BE2C (cell line): ENCODE measurements at regions not wholly inside any gene's neighbourhood (a gene's known extent, or its start where the extent isn't known, plus 50 kb on each side); places are given as distances from the start of the nearest gene placed in this dataset.

Experiments used
- DNase-seq: peaks from one replicate; pipeline ENCODE4 v3.0.0-alpha.2; 2020
- H3K27me3 ChIP-seq: fragments of 250-450 bp; sonication (Bioruptor Pico); 2 replicates; pipeline ENCODE4 v1.5.1; 2020; ENCODE audit warnings: mild to moderate bottlenecking
- H3K36me3 ChIP-seq: fragments of 250-450 bp; sonication (Bioruptor Pico); 2 replicates; pipeline ENCODE4 v1.5.1; 2020; ENCODE audit warnings: mild to moderate bottlenecking
- H3K4me1 ChIP-seq: fragments of 250-450 bp; sonication (Bioruptor Pico); 2 replicates; pipeline ENCODE4 v1.5.1; 2020
- H3K4me3 ChIP-seq: 2 replicates; pipeline ENCODE4 v1.5.1; 2011; ENCODE audit warnings: low read depth, low read length
- H3K9me3 ChIP-seq: fragments of 250-450 bp; sonication (Bioruptor Pico); 2 replicates; pipeline ENCODE4 v1.5.1; 2020
- TF ChIP-seq, protein P1 (sequence below): IDR thresholded peaks from 2 replicates; pipeline ENCODE4 v1.5.1; 2012; ENCODE audit warnings: mild to moderate bottlenecking, low read depth, low read length

DNA sequence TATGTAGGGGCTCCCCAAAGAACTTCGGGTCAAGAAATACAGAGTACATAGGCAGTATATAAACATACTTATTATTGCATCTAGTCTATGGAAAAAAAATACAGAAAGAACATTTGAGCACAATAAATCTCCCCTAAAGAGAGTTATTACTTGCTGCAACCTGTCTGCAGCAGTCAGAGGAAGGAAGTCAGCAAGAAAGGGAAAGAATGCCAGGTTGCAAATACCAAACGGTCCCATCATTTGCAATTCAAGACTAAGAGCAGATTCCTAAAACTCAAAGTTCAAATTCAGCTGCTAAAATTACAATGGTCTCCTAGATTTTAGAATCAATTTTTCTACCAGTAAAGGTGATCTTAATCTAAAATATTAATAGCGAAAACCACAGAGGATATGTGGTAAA lies 236.2 kb upstream of the NUDT6 start:
- Histone ChIP-seq H3K4me1 (no peaks in the 10 kb centered on the region), H3K4me3 (no peak overlapping the region), H3K9me3 (no peaks in the 10 kb centered on the region), H3K36me3 (no peaks in the 10 kb centered on the region), H3K27me3 (no peaks in the 10 kb centered on the region)
- TF ChIP-seq, protein P1, sequence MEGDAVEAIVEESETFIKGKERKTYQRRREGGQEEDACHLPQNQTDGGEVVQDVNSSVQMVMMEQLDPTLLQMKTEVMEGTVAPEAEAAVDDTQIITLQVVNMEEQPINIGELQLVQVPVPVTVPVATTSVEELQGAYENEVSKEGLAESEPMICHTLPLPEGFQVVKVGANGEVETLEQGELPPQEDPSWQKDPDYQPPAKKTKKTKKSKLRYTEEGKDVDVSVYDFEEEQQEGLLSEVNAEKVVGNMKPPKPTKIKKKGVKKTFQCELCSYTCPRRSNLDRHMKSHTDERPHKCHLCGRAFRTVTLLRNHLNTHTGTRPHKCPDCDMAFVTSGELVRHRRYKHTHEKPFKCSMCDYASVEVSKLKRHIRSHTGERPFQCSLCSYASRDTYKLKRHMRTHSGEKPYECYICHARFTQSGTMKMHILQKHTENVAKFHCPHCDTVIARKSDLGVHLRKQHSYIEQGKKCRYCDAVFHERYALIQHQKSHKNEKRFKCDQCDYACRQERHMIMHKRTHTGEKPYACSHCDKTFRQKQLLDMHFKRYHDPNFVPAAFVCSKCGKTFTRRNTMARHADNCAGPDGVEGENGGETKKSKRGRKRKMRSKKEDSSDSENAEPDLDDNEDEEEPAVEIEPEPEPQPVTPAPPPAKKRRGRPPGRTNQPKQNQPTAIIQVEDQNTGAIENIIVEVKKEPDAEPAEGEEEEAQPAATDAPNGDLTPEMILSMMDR = no peak
- DNase-seq = no peak

DNA sequence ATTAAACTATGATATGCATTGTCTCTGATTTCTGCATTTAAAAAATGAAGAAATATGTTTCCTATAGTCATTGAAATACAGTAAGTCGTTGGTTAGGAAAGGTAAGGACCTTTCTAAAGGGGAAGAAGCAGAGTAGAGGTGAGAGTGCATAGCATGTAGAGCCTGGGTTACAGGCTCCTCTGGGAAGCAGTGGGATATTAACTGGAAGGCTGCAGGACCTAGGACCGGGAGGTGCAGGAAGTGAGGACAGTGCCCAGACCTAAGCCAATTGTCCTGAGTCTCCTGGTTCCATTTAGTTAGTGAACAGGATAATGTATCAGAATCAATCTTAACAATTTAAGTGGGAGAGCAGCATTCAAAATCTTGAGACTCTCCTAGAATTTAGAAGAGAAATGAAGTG lies 237.1 kb upstream of the NUDT6 start:
- TF ChIP-seq, protein P1 = no peak

DNA sequence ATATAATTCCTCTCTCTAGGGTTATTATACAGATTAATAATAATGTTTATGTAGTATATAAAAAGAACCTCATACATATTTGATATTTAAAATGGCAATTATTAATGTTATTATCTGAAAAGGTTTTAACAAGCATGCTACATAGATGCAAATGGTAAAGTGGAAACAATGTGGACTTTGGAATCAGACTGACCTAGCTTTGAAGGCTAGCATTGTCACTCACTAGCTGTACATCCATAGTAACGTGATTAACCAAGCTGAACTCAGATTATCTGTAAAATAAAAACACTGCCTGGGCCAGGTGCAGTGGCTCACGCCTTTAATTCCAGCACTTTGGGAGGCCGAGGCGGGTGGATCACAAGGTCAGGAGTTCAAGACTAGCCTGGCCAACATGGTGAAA lies 233.7 kb upstream of the SPRY1 start:
- H3K4me1 ChIP-seq = no peaks in the 10 kb centered on the region
- no peaks in the 10 kb centered on the region for H3K36me3 ChIP-seq
- TF ChIP-seq, protein P1 = no peak
- H3K9me3 ChIP-seq = no peaks in the 10 kb centered on the region
- no peaks in the 10 kb centered on the region for H3K27me3 ChIP-seq
- H3K4me3 ChIP-seq = no peak overlapping the region
- no peak for DNase-seq

More for the DNA sequence above, 237.1 kb upstream of the NUDT6 start:
- no peaks in the 10 kb centered on the region for H3K27me3 ChIP-seq
- no peaks in the 10 kb centered on the region for H3K36me3 ChIP-seq
- no peak for DNase-seq
- no peaks in the 10 kb centered on the region for H3K9me3 ChIP-seq
- no peak overlapping the region for H3K4me3 ChIP-seq
- no peaks in the 10 kb centered on the region for H3K4me1 ChIP-seq

DNA sequence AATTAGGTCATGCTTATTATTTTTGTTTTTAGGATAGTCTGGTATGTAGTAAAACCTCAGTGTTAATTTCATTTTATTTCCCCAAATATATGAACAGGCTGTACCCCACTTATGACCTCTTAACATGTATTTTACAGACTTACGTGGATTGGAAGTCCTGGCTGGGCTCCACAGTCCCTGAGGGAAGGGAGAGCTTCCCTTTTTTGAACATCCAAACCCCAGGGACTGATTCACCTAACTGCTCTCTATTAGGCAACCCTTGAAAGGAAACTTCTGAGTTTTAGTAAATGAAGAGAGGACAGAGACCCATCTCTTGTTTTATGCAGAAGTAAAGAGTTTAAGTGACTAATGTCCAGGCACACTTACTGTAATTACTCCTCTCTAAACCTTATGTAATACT lies 233.1 kb upstream of the SPRY1 start:
- H3K9me3 ChIP-seq = no peaks in the 10 kb centered on the region
- TF ChIP-seq, protein P1 = no peak
- no peak overlapping the region for H3K4me3 ChIP-seq
- no peaks in the 10 kb centered on the region for H3K36me3 ChIP-seq
- no peaks in the 10 kb centered on the region for H3K4me1 ChIP-seq
- H3K27me3 ChIP-seq = no peaks in the 10 kb centered on the region
- no peak for DNase-seq

DNA sequence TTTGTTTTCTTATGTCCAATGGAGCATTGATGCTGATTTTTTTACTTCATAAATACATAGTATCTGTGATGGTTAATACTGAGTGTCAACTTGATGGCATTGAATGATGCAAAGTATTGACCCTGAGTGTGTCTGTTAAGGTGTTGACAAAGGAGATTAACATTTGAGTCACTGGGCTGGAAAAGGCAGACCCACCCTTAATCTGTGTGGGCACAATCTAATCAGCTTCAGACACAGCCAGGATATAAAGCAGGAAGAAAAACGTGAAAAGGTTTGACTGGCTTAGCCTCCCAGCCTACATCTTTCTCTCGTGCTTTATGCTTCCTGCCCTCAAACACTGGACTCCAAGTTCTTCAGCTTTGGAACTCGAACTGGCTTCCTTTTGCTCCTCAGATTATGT lies 230.6 kb upstream of the SPRY1 start:
- H3K4me3 ChIP-seq = no peak overlapping the region
- H3K27me3 ChIP-seq = no peaks in the 10 kb centered on the region
- no peaks in the 10 kb centered on the region for H3K36me3 ChIP-seq
- TF ChIP-seq, protein P1 = no peak
- H3K4me1 ChIP-seq = no peaks in the 10 kb centered on the region; the same call in 1 of the 2 replicates
- DNase-seq = no peak
- H3K9me3 ChIP-seq = no peaks in the 10 kb centered on the region

DNA sequence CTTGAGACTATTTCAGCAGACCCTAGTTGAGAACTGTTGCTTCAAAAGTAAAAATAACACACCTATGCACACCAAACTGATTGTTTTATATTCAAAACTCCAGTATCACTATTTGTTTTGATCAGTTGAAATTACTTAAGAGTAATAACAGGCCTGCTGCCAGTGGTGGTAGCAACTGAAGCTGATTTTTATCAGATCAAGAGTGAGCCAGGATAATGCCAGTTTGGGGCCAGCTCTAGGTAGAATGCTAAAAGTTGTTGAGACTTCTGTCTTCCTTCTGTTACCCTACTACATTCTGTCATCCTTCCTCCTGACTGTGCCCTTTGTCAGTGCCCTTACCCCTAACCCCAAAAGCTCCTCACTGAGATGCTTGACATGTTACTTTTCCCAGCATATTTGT lies 228.7 kb upstream of the SPRY1 start:
- Histone ChIP-seq H3K9me3 (no peaks in the 10 kb centered on the region), H3K27me3 (no peaks in the 10 kb centered on the region), H3K4me1 (no peaks in the 10 kb centered on the region; the same call in 1 of the 2 replicates), H3K36me3 (no peaks in the 10 kb centered on the region), H3K4me3 (no peak overlapping the region)
- DNase-seq = no peak
- TF ChIP-seq, protein P1 = no peak
